Esophagus squamous epithelium (tissue), 4 donors: ENCODE measurements at regions not wholly inside any gene's neighbourhood (a gene's known extent, or its start where the extent isn't known, plus 50 kb on each side); places are given as distances from the start of the nearest gene placed in this dataset.

ENCODE experiments used
- POLR2A ChIP-seq, 4 donors: fragments of 450-650 bp; IDR thresholded peaks; one replicate each; pipeline ENCODE4 v1.6.1; 2017; ENCODE audit warnings: antibody characterized with exemption in 4 of 4, mild to moderate bottlenecking in 4 of 4, moderate library complexity in 3 of 4
- TF ChIP-seq, protein P1 (sequence below), 6 experiments: fragments of 450-650 bp in 4 of 6; fragments of 200-600 bp in 2 of 6; sonication (generic) in 2 of 6; IDR thresholded peaks; one replicate each; pipeline ENCODE4 v1.5.1; 2016 to 2019; ENCODE audit warnings: antibody characterized with exemption in 6 of 6, mild to moderate bottlenecking in 4 of 6, moderate library complexity in 4 of 6

DNA sequence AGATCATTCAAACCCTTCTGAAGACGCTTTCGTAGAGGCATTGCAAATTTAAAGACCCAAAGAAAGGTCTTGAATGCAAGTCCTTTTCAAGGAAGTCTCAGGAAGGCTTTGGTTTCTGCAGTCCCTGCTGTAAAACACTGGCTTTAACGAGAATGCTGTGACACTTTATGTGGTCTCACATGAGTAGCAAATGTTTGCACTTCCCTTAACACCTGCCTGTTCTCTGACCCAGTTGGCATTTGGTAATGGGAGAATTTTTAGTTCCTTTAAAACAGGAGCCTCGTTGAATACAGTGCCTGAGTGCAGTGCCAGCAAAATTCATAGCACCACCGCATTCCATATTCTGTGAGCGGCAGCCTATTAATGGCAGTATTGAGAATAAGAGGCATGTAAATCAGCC lies 330.5 kb upstream of the PRKX start:
- TF ChIP-seq, protein P1, sequence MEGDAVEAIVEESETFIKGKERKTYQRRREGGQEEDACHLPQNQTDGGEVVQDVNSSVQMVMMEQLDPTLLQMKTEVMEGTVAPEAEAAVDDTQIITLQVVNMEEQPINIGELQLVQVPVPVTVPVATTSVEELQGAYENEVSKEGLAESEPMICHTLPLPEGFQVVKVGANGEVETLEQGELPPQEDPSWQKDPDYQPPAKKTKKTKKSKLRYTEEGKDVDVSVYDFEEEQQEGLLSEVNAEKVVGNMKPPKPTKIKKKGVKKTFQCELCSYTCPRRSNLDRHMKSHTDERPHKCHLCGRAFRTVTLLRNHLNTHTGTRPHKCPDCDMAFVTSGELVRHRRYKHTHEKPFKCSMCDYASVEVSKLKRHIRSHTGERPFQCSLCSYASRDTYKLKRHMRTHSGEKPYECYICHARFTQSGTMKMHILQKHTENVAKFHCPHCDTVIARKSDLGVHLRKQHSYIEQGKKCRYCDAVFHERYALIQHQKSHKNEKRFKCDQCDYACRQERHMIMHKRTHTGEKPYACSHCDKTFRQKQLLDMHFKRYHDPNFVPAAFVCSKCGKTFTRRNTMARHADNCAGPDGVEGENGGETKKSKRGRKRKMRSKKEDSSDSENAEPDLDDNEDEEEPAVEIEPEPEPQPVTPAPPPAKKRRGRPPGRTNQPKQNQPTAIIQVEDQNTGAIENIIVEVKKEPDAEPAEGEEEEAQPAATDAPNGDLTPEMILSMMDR (IDR thresholded peaks at IDR 0.05) = no peak
- TF ChIP-seq POLR2A (IDR thresholded peaks at IDR 0.05) = no peak
